IPS-15b (cell line): ENCODE measurements at regions not wholly inside any gene's neighbourhood (a gene's known extent, or its start where the extent isn't known, plus 50 kb on each side); places are given as distances from the start of the nearest gene placed in this dataset.

Experiments used
- H3K27me3 ChIP-seq: one replicate; pipeline ENCODE4 v1.6.1; 2013; ENCODE audit warnings: low read length; ENCODE audit not compliant: control insufficient read depth, insufficient read depth
- H3K36me3 ChIP-seq: one replicate; pipeline ENCODE4 v1.6.1; 2013; ENCODE audit warnings: low read length; ENCODE audit not compliant: control insufficient read depth, insufficient read depth
- H3K4me1 ChIP-seq: one replicate; pipeline ENCODE4 v1.6.1; 2013; ENCODE audit warnings: mild to moderate bottlenecking, low read length; ENCODE audit not compliant: control insufficient read depth, insufficient read depth
- H3K4me3 ChIP-seq: one replicate; pipeline ENCODE4 v1.5.1; 2013; ENCODE audit warnings: low read depth, low read length
- H3K9ac ChIP-seq: one replicate; pipeline ENCODE4 v1.6.1; 2013; ENCODE audit warnings: low read depth, mild to moderate bottlenecking, low read length
- H3K9me3 ChIP-seq: one replicate; pipeline ENCODE4 v1.6.1; 2013; ENCODE audit warnings: mild to moderate bottlenecking, low read length; ENCODE audit not compliant: control insufficient read depth, insufficient read depth

DNA sequence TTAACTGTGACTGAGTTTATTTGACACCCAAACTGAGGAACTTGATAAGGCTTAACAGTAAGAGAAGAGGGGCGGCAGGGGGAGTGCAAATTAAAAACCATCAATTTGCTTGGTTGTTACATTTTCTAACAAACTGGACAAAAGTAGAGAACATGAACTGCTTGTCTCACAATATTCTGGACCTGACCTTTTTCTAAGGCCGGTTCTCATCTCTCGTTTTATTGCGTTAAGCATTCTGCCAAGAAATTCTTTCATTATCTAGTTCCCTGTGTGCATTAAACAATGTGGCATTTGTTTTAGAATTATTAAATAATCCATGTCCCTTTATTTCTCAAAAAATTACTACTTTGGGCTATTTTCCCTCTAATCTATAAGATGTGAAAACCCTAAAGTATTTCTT lies 565.2 kb upstream of the PKDCC start:
- Histone ChIP-seq H3K36me3 (no peaks in the 10 kb centered on the region), H3K9ac (no peak overlapping the region), H3K4me3 (no peak overlapping the region), H3K27me3 (no peaks in the 10 kb centered on the region), H3K9me3 (peaks cover 2% of the 10 kb centered on the region), H3K4me1 (no peaks in the 10 kb centered on the region)

DNA sequence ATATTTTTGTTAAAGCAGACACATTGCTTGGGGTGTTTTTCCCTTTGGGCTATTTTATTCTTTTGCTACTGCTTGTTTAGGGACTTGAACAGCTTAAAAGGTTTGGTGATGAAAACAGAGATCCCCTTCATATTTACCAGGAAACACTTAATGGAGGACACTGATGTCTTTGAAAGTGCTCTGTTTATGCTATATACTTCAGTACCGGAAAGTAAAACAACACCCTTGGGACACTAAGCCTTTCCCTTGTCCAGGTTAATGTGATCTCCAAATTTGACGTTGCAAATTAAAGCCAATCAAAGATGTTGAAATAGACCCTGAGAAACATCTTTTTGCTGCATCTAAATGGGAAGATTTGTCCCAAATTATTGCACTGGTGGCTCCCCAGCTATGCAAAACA lies 564.6 kb upstream of the PKDCC start:
- Histone ChIP-seq H3K36me3 (no peaks in the 10 kb centered on the region), H3K9ac (no peak overlapping the region), H3K4me3 (no peak overlapping the region), H3K4me1 (no peaks in the 10 kb centered on the region), H3K27me3 (no peaks in the 10 kb centered on the region), H3K9me3 (peaks cover 2% of the 10 kb centered on the region)

DNA sequence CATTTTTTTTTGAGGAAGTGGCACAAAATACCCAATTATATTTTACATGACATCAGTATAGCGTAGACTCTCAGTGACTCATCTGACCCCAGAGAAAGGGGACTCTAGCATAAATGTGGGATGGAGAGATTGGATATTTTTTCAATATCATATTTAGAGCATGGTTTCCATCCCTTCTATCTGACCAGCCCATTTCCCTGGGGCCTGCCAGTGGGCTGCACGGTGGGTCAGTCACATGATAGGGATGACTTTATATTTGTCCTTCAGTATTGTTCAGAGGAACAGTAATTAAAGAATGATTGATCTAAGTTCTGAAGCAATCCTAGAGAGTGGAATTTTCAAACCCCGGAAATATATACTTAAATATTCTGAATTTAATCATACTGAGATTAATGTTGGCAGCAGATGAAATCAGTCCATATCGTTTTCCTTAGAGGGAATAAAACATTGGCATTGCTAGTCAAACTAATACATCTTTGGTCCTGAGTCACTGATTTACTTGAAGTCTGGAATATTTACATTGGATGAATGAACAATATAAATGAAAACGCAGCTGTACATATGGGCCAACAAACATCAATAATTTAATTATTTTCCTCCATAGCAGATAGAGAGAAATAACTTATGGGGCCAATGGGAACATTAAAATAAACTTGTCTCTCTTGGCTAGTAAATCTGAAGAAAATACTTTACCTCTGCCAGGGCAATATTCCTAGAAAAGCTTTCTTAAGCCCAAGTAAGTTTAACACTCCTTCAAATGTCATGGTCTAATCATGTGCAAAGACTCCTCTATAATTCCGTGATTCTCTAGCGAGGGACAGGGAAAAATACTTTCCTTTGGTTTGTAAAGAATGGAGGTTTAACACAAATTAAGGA lies 563.6 kb upstream of the PKDCC start:
- Histone ChIP-seq H3K27me3 (no peaks in the 10 kb centered on the region), H3K9ac (no peak overlapping the region), H3K4me1 (no peaks in the 10 kb centered on the region), H3K9me3 (peaks cover 2% of the 10 kb centered on the region), H3K36me3 (no peaks in the 10 kb centered on the region), H3K4me3 (no peak overlapping the region)

DNA sequence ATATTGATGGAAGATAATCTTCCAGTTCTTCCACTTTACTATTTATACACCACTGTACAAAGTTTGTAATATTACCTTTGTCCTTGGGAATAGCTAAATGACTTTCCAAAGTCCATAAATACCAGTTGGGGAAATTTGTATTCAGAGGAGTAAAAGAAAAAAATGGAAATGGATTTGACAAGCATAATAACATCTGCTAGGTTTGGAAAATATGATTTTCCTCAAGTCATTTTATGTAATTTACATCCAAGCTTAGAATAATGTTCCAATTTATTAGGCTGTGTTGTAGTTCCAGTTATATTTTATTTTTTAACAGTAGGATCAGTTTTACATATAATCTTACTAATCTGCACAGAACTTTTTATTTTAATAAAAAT lies 563.0 kb upstream of the PKDCC start:
- no peak overlapping the region for H3K4me3 ChIP-seq
- no peaks in the 10 kb centered on the region for H3K4me1 ChIP-seq
- H3K36me3 ChIP-seq, result no peaks in the 10 kb centered on the region
- no peaks in the 10 kb centered on the region for H3K27me3 ChIP-seq
- H3K9ac ChIP-seq, result no peak overlapping the region
- peaks cover 2% of the 10 kb centered on the region for H3K9me3 ChIP-seq

DNA sequence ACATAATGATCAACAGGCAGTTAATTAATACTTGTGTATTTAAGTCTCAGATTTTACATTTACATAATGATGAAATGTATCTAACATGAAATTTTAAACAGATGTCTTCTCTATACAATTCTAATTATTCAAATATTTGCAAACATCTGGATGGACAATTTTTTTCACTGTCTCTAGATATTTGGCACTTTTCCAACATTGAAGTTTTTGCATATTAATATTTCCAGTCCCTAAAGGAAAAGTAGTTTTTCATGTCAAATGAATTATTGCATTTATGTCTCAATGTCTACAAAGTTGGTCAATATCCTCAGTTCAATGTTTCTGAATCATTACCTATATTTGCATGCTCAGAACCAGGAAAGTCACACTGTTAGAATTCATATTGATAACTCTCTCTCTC lies 560.9 kb upstream of the PKDCC start:
- Histone ChIP-seq H3K27me3 (no peaks in the 10 kb centered on the region), H3K4me1 (no peaks in the 10 kb centered on the region), H3K4me3 (no peak overlapping the region), H3K9me3 (peaks cover 2% of the 10 kb centered on the region), H3K9ac (no peak overlapping the region), H3K36me3 (no peaks in the 10 kb centered on the region)

DNA sequence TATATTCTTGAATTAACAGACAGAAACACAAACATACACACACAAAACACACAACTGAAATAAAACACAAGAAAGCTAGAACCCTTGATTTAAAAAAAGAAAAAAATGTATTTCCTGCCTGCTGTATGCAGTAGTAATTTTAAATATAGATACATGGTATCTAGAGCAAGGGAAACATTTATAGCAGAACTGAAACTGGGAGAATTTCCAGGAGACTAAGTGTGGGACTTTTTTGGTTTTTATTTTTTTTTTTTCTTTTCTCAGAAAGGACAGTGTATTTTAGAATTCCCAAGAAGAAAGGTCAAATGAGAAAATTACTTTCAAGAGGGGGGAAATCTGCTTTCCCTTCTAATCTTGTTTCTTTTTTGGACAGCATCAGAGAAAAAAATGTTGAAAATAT lies 558.9 kb upstream of the PKDCC start:
- no peaks in the 10 kb centered on the region for H3K36me3 ChIP-seq
- H3K27me3 ChIP-seq, result no peaks in the 10 kb centered on the region
- no peaks in the 10 kb centered on the region for H3K4me1 ChIP-seq
- peaks cover 2% of the 10 kb centered on the region for H3K9me3 ChIP-seq
- no peak overlapping the region for H3K4me3 ChIP-seq
- H3K9ac ChIP-seq, result no peak overlapping the region

DNA sequence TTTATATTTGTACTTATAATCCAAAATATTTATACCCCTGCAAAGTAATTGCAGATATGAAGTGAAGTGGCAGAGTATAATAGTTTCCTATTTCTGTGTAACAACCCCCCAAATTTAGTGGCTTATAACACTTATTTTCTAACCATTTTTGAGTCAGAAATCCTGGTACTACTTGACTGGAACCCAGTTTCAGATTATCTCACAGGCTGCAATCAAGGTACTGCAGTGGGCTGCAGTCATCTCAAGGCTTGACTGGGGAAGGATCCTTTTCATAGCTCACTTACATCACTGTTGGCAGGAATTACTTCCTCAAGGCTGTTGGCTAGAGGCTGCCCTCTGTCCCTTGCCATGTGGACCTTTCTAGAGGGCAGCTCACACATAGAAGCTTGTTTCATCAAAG lies 558.2 kb upstream of the PKDCC start:
- Histone ChIP-seq H3K4me3 (no peak overlapping the region), H3K4me1 (no peaks in the 10 kb centered on the region), H3K36me3 (no peaks in the 10 kb centered on the region), H3K27me3 (no peaks in the 10 kb centered on the region), H3K9me3 (peaks cover 10% of the 10 kb centered on the region), H3K9ac (no peak overlapping the region)

DNA sequence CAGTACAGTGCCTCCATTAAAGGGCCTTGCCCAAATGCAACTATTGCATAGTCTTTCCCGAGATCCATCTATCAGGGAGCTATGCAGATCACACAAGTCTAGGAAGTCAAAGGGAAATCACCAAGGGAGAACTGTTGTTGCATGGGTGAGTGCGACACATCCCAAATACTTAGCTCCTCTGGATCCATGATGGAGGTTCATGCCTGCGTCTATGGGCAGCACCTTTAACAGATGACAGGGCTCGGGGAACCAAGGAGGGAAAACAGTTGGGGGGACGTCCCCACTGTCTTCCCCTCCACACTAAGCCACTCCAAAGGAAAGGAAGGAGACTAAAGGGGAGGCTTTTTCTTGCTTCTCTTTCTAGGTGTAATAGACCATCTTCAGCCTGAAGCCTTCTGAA lies 552.8 kb upstream of the PKDCC start:
- H3K9me3 ChIP-seq, result peaks cover 35% of the 10 kb centered on the region

DNA sequence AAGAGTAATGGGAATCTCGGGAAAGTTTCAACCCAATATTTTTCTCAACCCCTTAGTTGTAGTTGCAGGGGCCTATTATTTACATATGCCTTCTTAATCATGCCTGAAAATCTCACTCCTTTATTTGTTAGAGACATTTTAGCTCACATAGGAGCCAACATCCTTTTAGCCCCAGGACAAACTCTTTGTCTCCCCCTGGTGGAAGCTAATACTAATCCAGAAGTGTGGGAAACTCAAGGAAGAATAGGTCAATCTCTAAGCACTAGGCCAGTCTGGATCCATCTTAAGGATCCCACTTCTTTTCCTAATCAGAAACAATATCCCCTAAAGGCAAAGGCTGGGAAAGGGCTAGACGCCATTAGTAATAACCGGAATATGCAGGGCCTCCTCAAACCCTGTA lies 550.9 kb upstream of the PKDCC start:
- Histone ChIP-seq H3K9me3 (peaks cover 40% of the 10 kb centered on the region), H3K36me3 (no peaks in the 10 kb centered on the region), H3K9ac (no peak overlapping the region), H3K4me3 (no peak overlapping the region), H3K27me3 (no peaks in the 10 kb centered on the region), H3K4me1 (no peaks in the 10 kb centered on the region)

More for the DNA sequence above, 552.8 kb upstream of the PKDCC start:
- Histone ChIP-seq H3K27me3 (no peaks in the 10 kb centered on the region), H3K4me3 (no peak overlapping the region), H3K36me3 (no peaks in the 10 kb centered on the region), H3K4me1 (no peaks in the 10 kb centered on the region), H3K9ac (no peak overlapping the region)

DNA sequence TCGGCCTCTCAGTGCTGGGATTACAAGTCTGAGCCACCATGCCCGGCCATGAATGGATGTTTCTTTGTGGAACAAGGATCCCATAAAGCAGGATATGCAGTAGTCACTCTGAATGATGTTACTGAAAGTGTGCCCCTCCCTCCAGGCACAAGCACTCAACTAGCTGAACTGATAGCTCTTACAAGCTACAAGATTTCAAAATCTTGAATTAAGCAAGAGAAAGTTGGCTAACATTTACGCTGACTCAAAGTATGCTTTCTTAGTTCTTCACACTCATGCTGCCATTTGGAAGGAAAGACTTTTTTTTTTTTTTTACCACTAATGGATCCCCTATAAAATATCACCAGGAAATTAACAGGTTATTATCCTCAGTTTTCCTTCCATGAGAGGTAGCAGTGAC lies 549.0 kb upstream of the PKDCC start:
- H3K4me3 ChIP-seq, result no peak overlapping the region
- H3K4me1 ChIP-seq, result no peaks in the 10 kb centered on the region
- H3K9me3 ChIP-seq, result peaks cover 40% of the 10 kb centered on the region
- no peaks in the 10 kb centered on the region for H3K27me3 ChIP-seq
- H3K9ac ChIP-seq, result no peak overlapping the region
- no peaks in the 10 kb centered on the region for H3K36me3 ChIP-seq

DNA sequence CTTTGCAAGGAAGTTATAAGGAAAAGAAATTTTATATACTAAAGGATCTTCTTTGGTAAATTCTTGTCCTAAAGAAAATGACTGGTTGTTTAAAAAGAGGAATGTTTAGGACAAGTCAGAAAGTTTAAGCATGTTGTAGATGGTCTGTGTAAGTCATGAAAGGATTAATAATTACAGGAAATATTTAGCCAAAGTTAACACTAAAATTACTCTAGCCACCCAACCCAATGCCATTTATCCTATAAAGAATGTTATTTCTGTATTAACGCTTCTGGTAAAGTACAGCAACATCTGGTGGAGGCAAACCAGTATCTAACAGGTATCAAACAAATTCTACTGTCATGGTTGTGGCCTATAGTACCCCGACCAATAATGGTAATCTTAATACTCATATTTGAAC lies 546.9 kb upstream of the PKDCC start:
- no peaks in the 10 kb centered on the region for H3K36me3 ChIP-seq
- H3K9me3 ChIP-seq, result peaks cover 21% of the 10 kb centered on the region

DNA sequence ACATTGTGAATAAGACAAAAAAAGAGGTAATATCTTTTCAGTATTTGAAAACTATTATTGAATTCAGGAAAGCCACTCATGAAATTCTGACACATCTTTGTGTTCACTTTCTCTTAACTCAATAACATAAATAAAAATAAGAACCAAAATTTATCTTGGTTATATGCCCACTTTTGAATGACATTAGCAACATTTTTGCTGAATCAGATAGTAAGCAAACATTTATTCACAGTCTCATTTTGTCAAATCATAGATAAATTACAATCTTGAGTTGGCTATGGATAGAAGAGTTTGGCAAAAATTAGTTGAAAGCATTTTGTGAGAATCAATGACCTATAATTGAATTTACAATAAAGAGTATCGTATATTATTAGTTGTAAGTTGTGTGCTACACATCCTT lies 545.1 kb upstream of the PKDCC start:
- no peaks in the 10 kb centered on the region for H3K36me3 ChIP-seq
- H3K4me3 ChIP-seq, result no peak overlapping the region
- H3K9ac ChIP-seq, result no peak overlapping the region
- no peaks in the 10 kb centered on the region for H3K27me3 ChIP-seq
- H3K9me3 ChIP-seq, result peaks cover 9% of the 10 kb centered on the region
- no peaks in the 10 kb centered on the region for H3K4me1 ChIP-seq

More for the DNA sequence above, 546.9 kb upstream of the PKDCC start:
- no peaks in the 10 kb centered on the region for H3K27me3 ChIP-seq
- no peak overlapping the region for H3K4me3 ChIP-seq
- no peak overlapping the region for H3K9ac ChIP-seq
- H3K4me1 ChIP-seq, result no peaks in the 10 kb centered on the region
